SK-N-SH treated with all-trans-retinoic acid at 6 μM for 48 hours (cell line): ENCODE measurements at regions not wholly inside any gene's neighbourhood (a gene's known extent, or its start where the extent isn't known, plus 50 kb on each side); places are given as distances from the start of the nearest gene placed in this dataset.

Experiments used
- ATAC-seq: fragments of 200-7000 bp; cut with Tn5 transposase; 3 replicates; pipeline ENCODE4 v1.9.1; 2020; ENCODE audit warnings: mild to moderate bottlenecking, moderate library complexity
- ARNTL ChIP-seq: fragments of 450-650 bp; formaldehyde crosslinking; IDR thresholded peaks from 2 replicates; pipeline ENCODE4 v1.5.0; 2020; ENCODE audit warnings: low read depth, mild to moderate bottlenecking, moderate library complexity, borderline replicate concordance
- BACH2 ChIP-seq: fragments of 250-450 bp; sonication (Bioruptor Pico); IDR thresholded peaks from 2 replicates; pipeline ENCODE4 v1.9.0; 2021; ENCODE audit warnings: mild to moderate bottlenecking, borderline replicate concordance
- CSDC2 ChIP-seq: fragments of 250-450 bp; sonication (Bioruptor Pico); IDR thresholded peaks from 2 replicates; pipeline ENCODE4 v1.5.0; 2020; ENCODE audit warnings: mild to moderate bottlenecking, moderate library complexity
- GLIS3 ChIP-seq: fragments of 250-450 bp; sonication (Bioruptor Pico); IDR thresholded peaks from 2 replicates; pipeline ENCODE4 v1.5.0; 2020; ENCODE audit warnings: mild to moderate bottlenecking, moderate library complexity
- ISL1 ChIP-seq: fragments of 250-450 bp; sonication (Bioruptor Pico); IDR thresholded peaks from 2 replicates; pipeline ENCODE4 v2.1.2; 2022; ENCODE audit warnings: mild to moderate bottlenecking, moderate library complexity
- OSR1 ChIP-seq: fragments of 250-450 bp; sonication (Bioruptor Pico); IDR thresholded peaks from 2 replicates; pipeline ENCODE4 v1.8.0; 2022; ENCODE audit warnings: moderate library complexity, mild to moderate bottlenecking, inconsistent platforms
- POU6F1 ChIP-seq: fragments of 250-450 bp; sonication (Bioruptor Pico); IDR thresholded peaks from 2 replicates; pipeline ENCODE4 v1.8.0; 2021; ENCODE audit warnings: low read depth, mild to moderate bottlenecking, moderate library complexity, borderline replicate concordance
- RARB ChIP-seq: fragments of 250-450 bp; sonication (Bioruptor Pico); IDR thresholded peaks from 2 replicates; pipeline ENCODE4 v1.8.0; 2021; ENCODE audit warnings: mild to moderate bottlenecking, moderate library complexity
- SNAI2 ChIP-seq: fragments of 250-450 bp; sonication (Bioruptor Pico); IDR thresholded peaks from 2 replicates; pipeline ENCODE4 v1.5.0; 2020; ENCODE audit warnings: mild to moderate bottlenecking, moderate library complexity
- TCF4 ChIP-seq: fragments of 250-450 bp; sonication (Bioruptor Pico); IDR thresholded peaks from 2 replicates; pipeline ENCODE4 v1.8.0; 2021; ENCODE audit warnings: mild to moderate bottlenecking, moderate library complexity, borderline replicate concordance
- TOX ChIP-seq: fragments of 250-450 bp; sonication (Bioruptor Pico); IDR thresholded peaks from 2 replicates; pipeline ENCODE4 v1.8.0; 2021; ENCODE audit warnings: mild to moderate bottlenecking, moderate library complexity, borderline replicate concordance
- TSHZ2 ChIP-seq: fragments of 250-450 bp; sonication (Bioruptor Pico); IDR thresholded peaks from 2 replicates; pipeline ENCODE4 v1.5.0; 2020; ENCODE audit warnings: mild to moderate bottlenecking, moderate library complexity
- ZC3H10 ChIP-seq: fragments of 250-450 bp; sonication (Bioruptor Pico); IDR thresholded peaks from 2 replicates; pipeline ENCODE4 v1.5.1; 2021; ENCODE audit warnings: mild to moderate bottlenecking, moderate library complexity
- ZFP3 ChIP-seq: fragments of 250-450 bp; sonication (Bioruptor Pico); IDR thresholded peaks from 2 replicates; pipeline ENCODE4 v1.5.0; 2020; ENCODE audit warnings: mild to moderate bottlenecking, moderate library complexity
- ZFP30 ChIP-seq: fragments of 450-650 bp; formaldehyde crosslinking; IDR thresholded peaks from 2 replicates; pipeline ENCODE4 v1.5.0; 2022; ENCODE audit warnings: mild to moderate bottlenecking, moderate library complexity
- ZNF565 ChIP-seq: fragments of 450-650 bp; formaldehyde crosslinking; conservative IDR thresholded peaks from 2 replicates; pipeline ENCODE4 v1.5.0; 2020; ENCODE audit warnings: low read depth, mild to moderate bottlenecking, moderate library complexity
- ZNF70 ChIP-seq: fragments of 450-650 bp; formaldehyde crosslinking; IDR thresholded peaks from 2 replicates; pipeline ENCODE4 v1.5.0; 2020; ENCODE audit warnings: mild to moderate bottlenecking, moderate library complexity
- ZNF8 ChIP-seq: fragments of 450-650 bp; formaldehyde crosslinking; IDR thresholded peaks from 2 replicates; pipeline ENCODE4 v1.5.0; 2020; ENCODE audit warnings: mild to moderate bottlenecking, moderate library complexity
- TF ChIP-seq, protein P1 (sequence below): fragments of 250-450 bp; sonication (Bioruptor Pico); IDR thresholded peaks from 2 replicates; pipeline ENCODE4 v1.8.0; 2020; ENCODE audit warnings: mild to moderate bottlenecking, moderate library complexity, borderline replicate concordance
- TF ChIP-seq, protein P2 (sequence below): fragments of 250-450 bp; sonication (Bioruptor Pico); IDR thresholded peaks from 2 replicates; pipeline ENCODE4 v1.5.1; 2021; ENCODE audit warnings: mild to moderate bottlenecking, moderate library complexity
- TF ChIP-seq, protein P3 (sequence below): fragments of 250-450 bp; sonication (Bioruptor Pico); IDR thresholded peaks from 2 replicates; pipeline ENCODE4 v1.5.1; 2020; ENCODE audit warnings: low read depth, mild to moderate bottlenecking, moderate library complexity

DNA sequence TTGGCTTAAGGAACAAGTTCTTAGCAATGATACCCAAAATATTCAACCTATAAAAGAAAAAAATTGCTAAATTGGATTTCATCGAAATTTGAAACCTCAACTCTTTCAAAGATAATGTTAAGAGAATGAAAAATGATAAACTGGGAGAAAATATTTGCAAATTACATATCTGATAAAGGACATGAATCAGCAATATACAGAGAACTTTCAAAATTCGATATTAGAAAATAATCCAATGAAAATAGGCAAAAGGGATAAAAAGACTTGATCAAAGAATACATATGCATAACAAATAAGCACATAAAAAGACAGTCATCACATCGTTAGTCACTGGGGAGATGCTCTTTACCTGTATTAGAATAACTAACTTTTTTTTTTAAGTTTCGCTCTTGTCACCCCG, 73.0 kb upstream of the NEO1 start (continued):
- TF ChIP-seq, protein P1, sequence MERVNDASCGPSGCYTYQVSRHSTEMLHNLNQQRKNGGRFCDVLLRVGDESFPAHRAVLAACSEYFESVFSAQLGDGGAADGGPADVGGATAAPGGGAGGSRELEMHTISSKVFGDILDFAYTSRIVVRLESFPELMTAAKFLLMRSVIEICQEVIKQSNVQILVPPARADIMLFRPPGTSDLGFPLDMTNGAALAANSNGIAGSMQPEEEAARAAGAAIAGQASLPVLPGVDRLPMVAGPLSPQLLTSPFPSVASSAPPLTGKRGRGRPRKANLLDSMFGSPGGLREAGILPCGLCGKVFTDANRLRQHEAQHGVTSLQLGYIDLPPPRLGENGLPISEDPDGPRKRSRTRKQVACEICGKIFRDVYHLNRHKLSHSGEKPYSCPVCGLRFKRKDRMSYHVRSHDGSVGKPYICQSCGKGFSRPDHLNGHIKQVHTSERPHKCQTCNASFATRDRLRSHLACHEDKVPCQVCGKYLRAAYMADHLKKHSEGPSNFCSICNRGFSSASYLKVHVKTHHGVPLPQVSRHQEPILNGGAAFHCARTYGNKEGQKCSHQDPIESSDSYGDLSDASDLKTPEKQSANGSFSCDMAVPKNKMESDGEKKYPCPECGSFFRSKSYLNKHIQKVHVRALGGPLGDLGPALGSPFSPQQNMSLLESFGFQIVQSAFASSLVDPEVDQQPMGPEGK (CRISPR knock-in tag): no peak
- TF ChIP-seq ZFP3 (no peak), GLIS3 (CRISPR knock-in tag) (no peak), RARB (CRISPR knock-in tag) (no peak), TOX (no peak), SNAI2 (CRISPR knock-in tag) (no peak), POU6F1 (CRISPR knock-in tag) (no peak), CSDC2 (CRISPR knock-in tag) (no peak), ZNF8 (CRISPR knock-in tag) (no peak), ZC3H10 (no peak)

DNA sequence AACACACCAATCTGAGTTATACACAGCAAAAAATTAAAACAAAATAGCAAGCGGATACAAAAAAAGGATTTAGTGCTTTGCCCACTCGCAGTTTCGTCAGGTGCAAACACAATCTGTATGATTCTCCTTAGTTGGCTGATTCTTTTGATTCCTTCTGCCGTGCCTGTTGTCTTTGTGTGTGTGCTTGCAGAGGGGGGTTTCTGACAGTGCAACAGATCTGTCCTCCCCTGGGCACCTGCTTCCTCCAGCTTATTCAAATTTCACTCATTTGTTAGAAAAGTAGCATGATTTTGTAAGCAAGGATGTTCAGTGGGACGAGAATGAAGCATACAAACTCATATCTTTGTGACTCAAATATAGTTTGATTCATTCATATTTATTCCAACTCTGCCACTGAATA, 74.0 kb upstream of the NEO1 start:
- TF ChIP-seq ZNF565 (CRISPR knock-in tag): no peak
- TF ChIP-seq, protein P1 (CRISPR knock-in tag): no peak
- no peak for TF ChIP-seq ZC3H10
- TF ChIP-seq, protein P2, sequence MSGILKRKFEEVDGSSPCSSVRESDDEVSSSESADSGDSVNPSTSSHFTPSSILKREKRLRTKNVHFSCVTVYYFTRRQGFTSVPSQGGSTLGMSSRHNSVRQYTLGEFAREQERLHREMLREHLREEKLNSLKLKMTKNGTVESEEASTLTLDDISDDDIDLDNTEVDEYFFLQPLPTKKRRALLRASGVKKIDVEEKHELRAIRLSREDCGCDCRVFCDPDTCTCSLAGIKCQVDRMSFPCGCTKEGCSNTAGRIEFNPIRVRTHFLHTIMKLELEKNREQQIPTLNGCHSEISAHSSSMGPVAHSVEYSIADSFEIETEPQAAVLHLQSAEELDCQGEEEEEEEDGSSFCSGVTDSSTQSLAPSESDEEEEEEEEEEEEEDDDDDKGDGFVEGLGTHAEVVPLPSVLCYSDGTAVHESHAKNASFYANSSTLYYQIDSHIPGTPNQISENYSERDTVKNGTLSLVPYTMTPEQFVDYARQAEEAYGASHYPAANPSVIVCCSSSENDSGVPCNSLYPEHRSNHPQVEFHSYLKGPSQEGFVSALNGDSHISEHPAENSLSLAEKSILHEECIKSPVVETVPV (CRISPR knock-in tag): no peak
- TF ChIP-seq OSR1: no peak
- no peak for TF ChIP-seq TCF4 (CRISPR knock-in tag)
- TF ChIP-seq ARNTL (CRISPR knock-in tag): no peak
- no peak for TF ChIP-seq ZNF8 (CRISPR knock-in tag)
- TF ChIP-seq RARB (CRISPR knock-in tag): no peak
- no peak for TF ChIP-seq ZNF70 (CRISPR knock-in tag)
- TF ChIP-seq, protein P3, sequence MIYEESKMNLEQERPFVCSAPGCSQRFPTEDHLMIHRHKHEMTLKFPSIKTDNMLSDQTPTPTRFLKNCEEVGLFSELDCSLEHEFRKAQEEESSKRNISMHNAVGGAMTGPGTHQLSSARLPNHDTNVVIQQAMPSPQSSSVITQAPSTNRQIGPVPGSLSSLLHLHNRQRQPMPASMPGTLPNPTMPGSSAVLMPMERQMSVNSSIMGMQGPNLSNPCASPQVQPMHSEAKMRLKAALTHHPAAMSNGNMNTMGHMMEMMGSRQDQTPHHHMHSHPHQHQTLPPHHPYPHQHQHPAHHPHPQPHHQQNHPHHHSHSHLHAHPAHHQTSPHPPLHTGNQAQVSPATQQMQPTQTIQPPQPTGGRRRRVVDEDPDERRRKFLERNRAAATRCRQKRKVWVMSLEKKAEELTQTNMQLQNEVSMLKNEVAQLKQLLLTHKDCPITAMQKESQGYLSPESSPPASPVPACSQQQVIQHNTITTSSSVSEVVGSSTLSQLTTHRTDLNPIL (CRISPR knock-in tag): no peak
- no peak for TF ChIP-seq GLIS3 (CRISPR knock-in tag)
- no peak for TF ChIP-seq ZFP3
- TF ChIP-seq BACH2 (CRISPR knock-in tag): no peak
- TF ChIP-seq TSHZ2 (CRISPR knock-in tag): no peak
- TF ChIP-seq ZFP30 (CRISPR knock-in tag): no peak
- ATAC-seq: no peak

GRCh38 chr15:72972362-72972761, 79.9 kb upstream of the NEO1 start:
- TF ChIP-seq TOX: no peak
- no peak for TF ChIP-seq ARNTL (CRISPR knock-in tag)
- no peak for TF ChIP-seq ZNF8 (CRISPR knock-in tag)
- no peak for TF ChIP-seq ISL1 (CRISPR knock-in tag)
- TF ChIP-seq, all 23 proteins: peak for 0
- ATAC-seq: no peak
